ENCODE measurements at regions not wholly inside any gene's neighbourhood (a gene's known extent, or its start where the extent isn't known, plus 50 kb on each side); places are given as distances from the start of the nearest gene placed in this dataset.

- Histone ChIP-seq H3K27me3 (ENCODE audit: control insufficient read depth, insufficient read depth, low read length, poor library complexity, severe bottlenecking) (no peaks in the 10 kb centered on the region), H3K36me3 (ENCODE audit: control insufficient read depth, insufficient read depth, low read length) (no peaks in the 10 kb centered on the region), H3K4me3 (ENCODE audit: low read length) (no peak overlapping the region), H3K27ac (ENCODE audit: low read depth, low read length) (no peak overlapping the region), H3K4me1 (ENCODE audit: control insufficient read depth, insufficient read depth, low read length) (no peaks in the 10 kb centered on the region), H3K9ac (ENCODE audit: extremely low read depth, low read length, poor library complexity, severe bottlenecking) (no peak overlapping the region), H3K9me3 (ENCODE audit: control insufficient read depth, low read length) (no peaks in the 10 kb centered on the region)
- Mint-ChIP-seq H3K4me1 (peaks cover 21% of the 10 kb centered on the region), H3K36me3 (ENCODE audit: low read depth) (no peaks in the 10 kb centered on the region), H3K27me3 (ENCODE audit: insufficient read depth) (no peaks in the 10 kb centered on the region), H3K4me3 (no peak overlapping the region), H3K9me3 (peaks cover 1% of the 10 kb centered on the region), H3K27ac (no peak overlapping the region)
- TF ChIP-seq CTCF (conservative IDR thresholded peaks at IDR 0.05), result no peak
- 77% methylated on average over 3 of the region's 3 CpGs; no CpG with 5 or more reads in 1 of the 2 experiments for WGBS, 2 experiments (ENCODE audit: insufficient coverage in 1 of 2, insufficient read length in 1 of 2)
- DNase-seq, result no peak
These were observed 477.8 kb upstream of the PAPPA start for GRCh38 chr9:115675834-115676233.

- H3K4me3 Mint-ChIP-seq, result no peak overlapping the region
- H3K27me3 Mint-ChIP-seq (ENCODE audit: insufficient read depth), result no peaks in the 10 kb centered on the region
- Histone ChIP-seq H3K27me3 (ENCODE audit: control insufficient read depth, insufficient read depth, low read length, poor library complexity, severe bottlenecking) (no peaks in the 10 kb centered on the region), H3K36me3 (ENCODE audit: control insufficient read depth, insufficient read depth, low read length) (no peaks in the 10 kb centered on the region), H3K27ac (ENCODE audit: low read depth, low read length) (no peak overlapping the region), H3K4me1 (ENCODE audit: control insufficient read depth, insufficient read depth, low read length) (no peaks in the 10 kb centered on the region), H3K9me3 (ENCODE audit: control insufficient read depth, low read length) (no peaks in the 10 kb centered on the region), H3K9ac (ENCODE audit: extremely low read depth, low read length, poor library complexity, severe bottlenecking) (no peak overlapping the region), H3K4me3 (ENCODE audit: low read length) (no peak overlapping the region)
- peaks cover 3% of the 10 kb centered on the region for H3K9me3 Mint-ChIP-seq
- H3K36me3 Mint-ChIP-seq (ENCODE audit: low read depth), result no peaks in the 10 kb centered on the region
- no peak for TF ChIP-seq CTCF (conservative IDR thresholded peaks at IDR 0.05)
- H3K27ac Mint-ChIP-seq, result no peak overlapping the region
- DNase-seq, result no peak
- WGBS, 2 experiments (ENCODE audit: insufficient coverage in 1 of 2, insufficient read length in 1 of 2), result 100% methylated on average over 1 of the region's 1 CpG; no CpG with 5 or more reads in 1 of the 2 experiments
- peaks cover 15% of the 10 kb centered on the region for H3K4me1 Mint-ChIP-seq
These were observed 473.4 kb upstream of the PAPPA start for GRCh38 chr9:115680231-115680630.

GRCh38 chr9:115681585-115681984 is 472.0 kb upstream of the PAPPA start:
- peaks cover 15% of the 10 kb centered on the region for H3K4me1 Mint-ChIP-seq
- no peaks in the 10 kb centered on the region for H3K27me3 Mint-ChIP-seq (ENCODE audit: insufficient read depth)
- H3K4me3 Mint-ChIP-seq, result no peak overlapping the region
- peaks cover 3% of the 10 kb centered on the region for H3K9me3 Mint-ChIP-seq
- no peaks in the 10 kb centered on the region for H3K4me1 ChIP-seq (ENCODE audit: control insufficient read depth, insufficient read depth, low read length)
- no peaks in the 10 kb centered on the region for H3K27me3 ChIP-seq (ENCODE audit: control insufficient read depth, insufficient read depth, low read length, poor library complexity, severe bottlenecking)
- H3K27ac Mint-ChIP-seq, result no peak overlapping the region
- no peak overlapping the region for H3K27ac ChIP-seq (ENCODE audit: low read depth, low read length)
- DNase-seq, result no peak
- no peak overlapping the region for H3K9ac ChIP-seq (ENCODE audit: extremely low read depth, low read length, poor library complexity, severe bottlenecking)
- 100% methylated on average over 2 of the region's 3 CpGs; no CpG with 5 or more reads in 1 of the 2 experiments for WGBS, 2 experiments (ENCODE audit: insufficient coverage in 1 of 2, insufficient read length in 1 of 2)
- no peak overlapping the region for H3K4me3 ChIP-seq (ENCODE audit: low read length)
- H3K36me3 Mint-ChIP-seq (ENCODE audit: low read depth), result no peaks in the 10 kb centered on the region
- H3K9me3 ChIP-seq (ENCODE audit: control insufficient read depth, low read length), result no peaks in the 10 kb centered on the region
- no peak for TF ChIP-seq CTCF (conservative IDR thresholded peaks at IDR 0.05)
- no peaks in the 10 kb centered on the region for H3K36me3 ChIP-seq (ENCODE audit: control insufficient read depth, insufficient read depth, low read length)

Measured in endodermal cell (in vitro differentiated cells).